Chondrocyte (in vitro differentiated cells): ENCODE measurements at regions not wholly inside any gene's neighbourhood (a gene's known extent, or its start where the extent isn't known, plus 50 kb on each side); places are given as distances from the start of the nearest gene placed in this dataset.
"Not testable (repeated sequence)": the region's sequence is repeated elsewhere in the genome, so short reads cannot be mapped to it uniquely, and the experiment has no call there.

Experiments
- DNase-seq: peaks from one replicate; pipeline ENCODE4 v3.0.0; 2021; ENCODE audit warnings: mixed read lengths, low spot score
- H3K27ac Mint-ChIP-seq: one replicate; pipeline ENCODE4 v1.8.0; 2021; ENCODE audit warnings: mild to moderate bottlenecking, moderate library complexity, mixed read lengths; ENCODE audit not compliant: unreplicated experiment
- H3K27me3 Mint-ChIP-seq: 2 replicates; pipeline ENCODE4 v1.8.0; 2021; ENCODE audit warnings: low read depth, mixed read lengths
- H3K36me3 Mint-ChIP-seq: 2 replicates; pipeline ENCODE4 v1.8.0; 2021; ENCODE audit warnings: low read depth, mixed read lengths
- H3K4me1 Mint-ChIP-seq: 2 replicates; pipeline ENCODE4 v1.8.0; 2021; ENCODE audit warnings: low read depth, mild to moderate bottlenecking, mixed read lengths
- H3K4me3 Mint-ChIP-seq: one replicate; pipeline ENCODE4 v1.8.0; 2021; ENCODE audit warnings: mild to moderate bottlenecking, moderate library complexity, mixed read lengths; ENCODE audit not compliant: unreplicated experiment
- H3K9me3 Mint-ChIP-seq: 2 replicates; pipeline ENCODE4 v1.8.0; 2021; ENCODE audit warnings: low read depth, mixed read lengths
- TF ChIP-seq, protein P1 (sequence below): fragments of 200-600 bp; sonication (generic); IDR thresholded peaks from 2 replicates; pipeline ENCODE4 v1.5.0; 2021; ENCODE audit warnings: antibody characterized with exemption, mild to moderate bottlenecking, moderate library complexity

GRCh38 chr2:77767388-77768076 is 245.4 kb upstream of the LRRTM4 start:
- no peak overlapping the region for H3K4me3 Mint-ChIP-seq
- H3K27me3 Mint-ChIP-seq: peaks cover 1% of the 10 kb centered on the region
- no peak for DNase-seq
- no peaks in the 10 kb centered on the region for H3K4me1 Mint-ChIP-seq
- no peak overlapping the region for H3K27ac Mint-ChIP-seq
- H3K36me3 Mint-ChIP-seq: no peaks in the 10 kb centered on the region
- peaks cover 11% of the 10 kb centered on the region for H3K9me3 Mint-ChIP-seq
- TF ChIP-seq, protein P1, sequence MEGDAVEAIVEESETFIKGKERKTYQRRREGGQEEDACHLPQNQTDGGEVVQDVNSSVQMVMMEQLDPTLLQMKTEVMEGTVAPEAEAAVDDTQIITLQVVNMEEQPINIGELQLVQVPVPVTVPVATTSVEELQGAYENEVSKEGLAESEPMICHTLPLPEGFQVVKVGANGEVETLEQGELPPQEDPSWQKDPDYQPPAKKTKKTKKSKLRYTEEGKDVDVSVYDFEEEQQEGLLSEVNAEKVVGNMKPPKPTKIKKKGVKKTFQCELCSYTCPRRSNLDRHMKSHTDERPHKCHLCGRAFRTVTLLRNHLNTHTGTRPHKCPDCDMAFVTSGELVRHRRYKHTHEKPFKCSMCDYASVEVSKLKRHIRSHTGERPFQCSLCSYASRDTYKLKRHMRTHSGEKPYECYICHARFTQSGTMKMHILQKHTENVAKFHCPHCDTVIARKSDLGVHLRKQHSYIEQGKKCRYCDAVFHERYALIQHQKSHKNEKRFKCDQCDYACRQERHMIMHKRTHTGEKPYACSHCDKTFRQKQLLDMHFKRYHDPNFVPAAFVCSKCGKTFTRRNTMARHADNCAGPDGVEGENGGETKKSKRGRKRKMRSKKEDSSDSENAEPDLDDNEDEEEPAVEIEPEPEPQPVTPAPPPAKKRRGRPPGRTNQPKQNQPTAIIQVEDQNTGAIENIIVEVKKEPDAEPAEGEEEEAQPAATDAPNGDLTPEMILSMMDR: no peak

DNA sequence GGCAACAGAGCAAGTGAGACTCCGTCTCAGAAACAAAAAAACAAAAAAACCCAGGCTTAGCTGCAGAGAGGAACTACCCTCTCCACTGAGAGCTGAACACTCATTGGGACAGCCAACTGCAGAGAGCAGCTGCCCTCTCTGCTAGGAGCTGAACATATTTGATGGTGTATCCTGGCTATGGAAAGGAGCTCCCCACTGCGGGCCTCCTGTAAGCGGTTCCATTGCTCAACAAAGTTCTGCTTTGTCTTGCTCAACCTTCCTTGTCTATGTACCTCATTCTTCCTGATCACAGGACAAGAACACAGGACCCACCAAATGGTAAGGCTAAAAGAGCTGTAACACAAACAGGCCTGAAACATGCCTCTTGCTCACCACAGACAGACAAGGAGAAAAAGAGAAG is 246.3 kb upstream of the LRRTM4 start:
- TF ChIP-seq, protein P1: no peak
- H3K4me3 Mint-ChIP-seq: no peak overlapping the region
- no peaks in the 10 kb centered on the region for H3K4me1 Mint-ChIP-seq
- H3K27me3 Mint-ChIP-seq: no peaks in the 10 kb centered on the region
- H3K36me3 Mint-ChIP-seq: no peaks in the 10 kb centered on the region
- no peak overlapping the region for H3K27ac Mint-ChIP-seq
- DNase-seq: no peak
- peaks cover 12% of the 10 kb centered on the region for H3K9me3 Mint-ChIP-seq

GRCh38 chr2:77778917-77779316 is 256.7 kb upstream of the LRRTM4 start:
- H3K36me3 Mint-ChIP-seq: no peaks in the 10 kb centered on the region
- H3K4me3 Mint-ChIP-seq: no peak overlapping the region
- H3K4me1 Mint-ChIP-seq: no peaks in the 10 kb centered on the region
- TF ChIP-seq, protein P1: no peak
- H3K27me3 Mint-ChIP-seq: no peaks in the 10 kb centered on the region
- no peak for DNase-seq
- H3K27ac Mint-ChIP-seq: no peak overlapping the region
- peaks cover 20% of the 10 kb centered on the region for H3K9me3 Mint-ChIP-seq

DNA sequence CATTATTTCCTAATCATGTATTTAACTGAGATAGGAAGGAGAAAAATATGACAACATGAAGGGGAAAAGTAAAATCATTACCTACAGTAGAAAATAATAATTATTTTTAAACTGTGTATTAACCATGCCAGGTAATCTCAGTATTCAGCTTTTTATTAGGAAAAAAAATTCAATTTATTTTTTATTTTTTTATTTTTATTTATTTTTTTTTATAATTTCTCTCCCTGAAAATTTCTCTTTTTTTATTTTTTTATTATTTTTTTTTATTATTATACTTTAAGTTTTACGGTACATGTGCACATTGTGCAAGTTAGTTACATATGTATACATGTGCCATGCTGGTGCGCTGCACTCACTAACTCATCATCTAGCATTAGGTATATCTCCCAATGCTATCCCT is 271.3 kb upstream of the LRRTM4 start:
- H3K36me3 Mint-ChIP-seq, H3K27me3 Mint-ChIP-seq, H3K4me3 Mint-ChIP-seq, DNase-seq, H3K27ac Mint-ChIP-seq, H3K4me1 Mint-ChIP-seq, H3K9me3 Mint-ChIP-seq: not testable (repeated sequence)

- DNase-seq: no peak
- Mint-ChIP-seq H3K27ac (no peak overlapping the region), H3K4me1 (no peaks in the 10 kb centered on the region), H3K9me3 (peaks cover 5% of the 10 kb centered on the region), H3K27me3 (no peaks in the 10 kb centered on the region), H3K4me3 (no peak overlapping the region), H3K36me3 (no peaks in the 10 kb centered on the region)
- TF ChIP-seq, protein P1: no peak
Measured at GRCh38 chr2:77796397-77796796, 274.2 kb upstream of the LRRTM4 start.

GRCh38 chr2:77797088-77797487 is 274.9 kb upstream of the LRRTM4 start:
- Mint-ChIP-seq H3K27ac (no peak overlapping the region), H3K9me3 (peaks cover 5% of the 10 kb centered on the region), H3K36me3 (no peaks in the 10 kb centered on the region), H3K4me3 (no peak overlapping the region), H3K27me3 (no peaks in the 10 kb centered on the region), H3K4me1 (no peaks in the 10 kb centered on the region)
- TF ChIP-seq, protein P1: no peak
- no peak for DNase-seq
